OCI-LY1 (cell line): ENCODE measurements at regions not wholly inside any gene's neighbourhood (a gene's known extent, or its start where the extent isn't known, plus 50 kb on each side); places are given as distances from the start of the nearest gene placed in this dataset.

Experiments used
- H2AFZ ChIP-seq: fragments of 200-600 bp; sonication (generic), shearing (Covaris generic); 2 replicates; pipeline ENCODE4 v1.6.0; 2014; ENCODE audit warnings: antibody characterized with exemption, mild to moderate bottlenecking, low read length
- H3F3A ChIP-seq: fragments of 200-600 bp; sonication (generic), shearing (Covaris generic); 2 replicates; pipeline ENCODE4 v1.6.0; 2014; ENCODE audit warnings: mild to moderate bottlenecking, antibody characterized with exemption, low read length, moderate library complexity; ENCODE audit not compliant: insufficient read depth
- H3K27ac ChIP-seq: fragments of 200-600 bp; sonication (generic); 2 replicates; pipeline ENCODE4 v1.5.1; 2014; ENCODE audit warnings: low read length, mixed run types, mild to moderate bottlenecking, low read depth; ENCODE audit not compliant: poor library complexity, severe bottlenecking
- H3K27me3 ChIP-seq: fragments of 200-600 bp; sonication (generic); 2 replicates; pipeline ENCODE4 v1.6.0; 2014; ENCODE audit warnings: antibody characterized with exemption, mild to moderate bottlenecking, low read length, moderate library complexity; ENCODE audit not compliant: insufficient read depth
- H3K36me3 ChIP-seq: fragments of 200-600 bp; sonication (generic); 2 replicates; pipeline ENCODE4 v1.6.1; 2014; ENCODE audit warnings: mild to moderate bottlenecking, antibody characterized with exemption, low read length, moderate library complexity, mixed read lengths; ENCODE audit not compliant: insufficient read depth
- H3K4me1 ChIP-seq: fragments of 200-600 bp; sonication (generic); 2 replicates; pipeline ENCODE4 v1.5.1; 2014; ENCODE audit warnings: mild to moderate bottlenecking, low read length, moderate library complexity; ENCODE audit not compliant: insufficient read depth, severe bottlenecking
- H3K4me2 ChIP-seq: fragments of 200-600 bp; sonication (generic), shearing (Covaris generic); 2 replicates; pipeline ENCODE4 v1.6.1; 2014; ENCODE audit warnings: low read length
- H3K4me3 ChIP-seq: fragments of 200-600 bp; sonication (generic); 2 replicates; pipeline ENCODE4 v1.5.1; 2014; ENCODE audit warnings: low read length, low read depth, mild to moderate bottlenecking, mixed read lengths; ENCODE audit not compliant: poor library complexity, severe bottlenecking
- H3K79me2 ChIP-seq: fragments of 200-600 bp; shearing (Covaris generic); 2 replicates; pipeline ENCODE4 v1.6.1; 2016; ENCODE audit warnings: mixed run types, low read length, mixed read lengths; ENCODE audit not compliant: insufficient read depth
- H3K9ac ChIP-seq: fragments of 200-600 bp; sonication (generic), shearing (Covaris generic); 2 replicates; pipeline ENCODE4 v1.6.1; 2014; ENCODE audit warnings: mild to moderate bottlenecking, low read length, mixed read lengths
- H3K9me2 ChIP-seq: fragments of 200-600 bp; sonication (generic), shearing (Covaris generic); 2 replicates; pipeline ENCODE4 v1.6.1; 2014; ENCODE audit warnings: low read depth, mild to moderate bottlenecking, low read length, mixed read lengths
- H3K9me3 ChIP-seq: fragments of 200-600 bp; shearing (Covaris generic); 2 replicates; pipeline ENCODE4 v1.6.1; 2014; ENCODE audit warnings: low read length, mixed read lengths
- H4K20me1 ChIP-seq: fragments of 200-600 bp; sonication (generic), shearing (Covaris generic); 2 replicates; pipeline ENCODE4 v1.6.0; 2016; ENCODE audit warnings: mild to moderate bottlenecking, low read length; ENCODE audit not compliant: insufficient read depth
- EZH2 ChIP-seq: fragments of 200-600 bp; sonication (generic), shearing (Covaris generic); IDR thresholded peaks from 2 replicates; pipeline ENCODE4 v1.8.0; 2017; ENCODE audit warnings: borderline replicate concordance, mixed run types, mild to moderate bottlenecking, antibody characterized with exemption, low read length, moderate library complexity, mixed read lengths
- TF ChIP-seq, protein P1 (sequence below): fragments of 200-600 bp; sonication (generic), shearing (Covaris generic); IDR thresholded peaks from 2 replicates; pipeline ENCODE4 v1.5.1; 2017; ENCODE audit warnings: mild to moderate bottlenecking, antibody characterized with exemption, low read length, moderate library complexity, mixed read lengths

DNA sequence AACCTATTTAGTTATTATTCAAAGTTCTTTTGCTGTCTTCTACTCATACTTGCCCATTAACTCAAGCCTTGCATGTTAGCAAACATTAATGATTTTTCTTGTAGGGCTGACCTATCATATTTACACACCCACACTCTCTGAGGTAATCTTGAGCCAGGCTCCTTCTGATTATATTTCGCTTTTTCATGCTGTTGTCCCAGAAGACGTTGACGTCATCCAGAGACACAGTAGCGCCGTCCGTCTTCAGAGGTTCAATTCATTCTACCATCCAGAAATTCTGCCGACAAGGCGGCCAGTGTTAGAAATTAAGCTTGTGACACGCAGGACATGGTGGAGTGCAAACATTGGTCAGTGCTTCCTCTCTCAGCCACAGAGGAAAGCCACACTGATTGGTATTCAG is 584.7 kb downstream of the BMP2 start:
- H3K4me3 ChIP-seq: no peak overlapping the region
- no peaks in the 10 kb centered on the region for H4K20me1 ChIP-seq
- H3K79me2 ChIP-seq: no peaks in the 10 kb centered on the region
- H3K4me1 ChIP-seq: no peaks in the 10 kb centered on the region
- H3K9ac ChIP-seq: no peak overlapping the region
- no peak overlapping the region for H3K27ac ChIP-seq
- H3K36me3 ChIP-seq: no peaks in the 10 kb centered on the region
- no peak overlapping the region for H3K4me2 ChIP-seq
- H3F3A ChIP-seq: no peaks in the 10 kb centered on the region
- no peak for TF ChIP-seq EZH2
- TF ChIP-seq, protein P1, sequence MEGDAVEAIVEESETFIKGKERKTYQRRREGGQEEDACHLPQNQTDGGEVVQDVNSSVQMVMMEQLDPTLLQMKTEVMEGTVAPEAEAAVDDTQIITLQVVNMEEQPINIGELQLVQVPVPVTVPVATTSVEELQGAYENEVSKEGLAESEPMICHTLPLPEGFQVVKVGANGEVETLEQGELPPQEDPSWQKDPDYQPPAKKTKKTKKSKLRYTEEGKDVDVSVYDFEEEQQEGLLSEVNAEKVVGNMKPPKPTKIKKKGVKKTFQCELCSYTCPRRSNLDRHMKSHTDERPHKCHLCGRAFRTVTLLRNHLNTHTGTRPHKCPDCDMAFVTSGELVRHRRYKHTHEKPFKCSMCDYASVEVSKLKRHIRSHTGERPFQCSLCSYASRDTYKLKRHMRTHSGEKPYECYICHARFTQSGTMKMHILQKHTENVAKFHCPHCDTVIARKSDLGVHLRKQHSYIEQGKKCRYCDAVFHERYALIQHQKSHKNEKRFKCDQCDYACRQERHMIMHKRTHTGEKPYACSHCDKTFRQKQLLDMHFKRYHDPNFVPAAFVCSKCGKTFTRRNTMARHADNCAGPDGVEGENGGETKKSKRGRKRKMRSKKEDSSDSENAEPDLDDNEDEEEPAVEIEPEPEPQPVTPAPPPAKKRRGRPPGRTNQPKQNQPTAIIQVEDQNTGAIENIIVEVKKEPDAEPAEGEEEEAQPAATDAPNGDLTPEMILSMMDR: no peak
- H3K9me3 ChIP-seq: no peaks in the 10 kb centered on the region
- no peaks in the 10 kb centered on the region for H3K9me2 ChIP-seq
- no peak overlapping the region for H2AFZ ChIP-seq
- no peaks in the 10 kb centered on the region for H3K27me3 ChIP-seq

GRCh38 chr20:7355051-7355450 is 585.2 kb downstream of the HAO1 start:
- no peak overlapping the region for H3K4me2 ChIP-seq
- H3K79me2 ChIP-seq: no peaks in the 10 kb centered on the region
- no peaks in the 10 kb centered on the region for H4K20me1 ChIP-seq
- H2AFZ ChIP-seq: no peak overlapping the region
- no peaks in the 10 kb centered on the region for H3K9me2 ChIP-seq
- H3K27ac ChIP-seq: no peak overlapping the region
- H3K9ac ChIP-seq: no peak overlapping the region
- H3K4me3 ChIP-seq: no peak overlapping the region
- H3K27me3 ChIP-seq: no peaks in the 10 kb centered on the region
- H3K4me1 ChIP-seq: no peaks in the 10 kb centered on the region
- H3K36me3 ChIP-seq: no peaks in the 10 kb centered on the region
- H3F3A ChIP-seq: no peaks in the 10 kb centered on the region
- TF ChIP-seq, protein P1: no peak
- no peak for TF ChIP-seq EZH2
- no peaks in the 10 kb centered on the region for H3K9me3 ChIP-seq

DNA sequence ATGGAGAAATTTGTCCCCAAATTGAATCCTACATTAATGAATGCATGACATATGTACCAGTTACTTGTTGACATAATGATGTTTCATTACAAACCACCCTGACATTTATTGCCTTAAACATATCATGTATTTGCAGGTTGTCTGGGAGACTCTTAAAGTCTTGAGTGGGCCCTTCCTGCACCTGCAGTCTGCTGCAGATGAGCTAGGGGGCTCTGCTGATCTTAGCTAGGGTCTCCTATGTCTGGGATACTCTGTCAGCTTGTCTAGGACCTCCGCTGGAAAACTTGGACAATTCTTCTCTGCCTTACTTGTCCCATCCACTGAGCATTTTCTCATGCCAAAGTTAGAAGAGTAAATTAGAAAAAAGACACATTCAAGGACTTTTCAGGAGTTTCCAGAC is 581.6 kb downstream of the HAO1 start:
- Histone ChIP-seq H3K9me3 (no peaks in the 10 kb centered on the region), H3K36me3 (no peaks in the 10 kb centered on the region), H3K4me3 (no peak overlapping the region), H3K27ac (no peak overlapping the region), H3K4me2 (no peak overlapping the region), H3K27me3 (no peaks in the 10 kb centered on the region), H2AFZ (no peak overlapping the region), H4K20me1 (no peaks in the 10 kb centered on the region), H3K9ac (no peak overlapping the region), H3K9me2 (no peaks in the 10 kb centered on the region), H3K79me2 (no peaks in the 10 kb centered on the region), H3K4me1 (no peaks in the 10 kb centered on the region), H3F3A (no peaks in the 10 kb centered on the region)
- TF ChIP-seq EZH2: no peak
- TF ChIP-seq, protein P1: peak; percentile 23; the same call in 1 of the 2 replicates
